MM.1S (cell line): ENCODE measurements at regions not wholly inside any gene's neighbourhood (a gene's known extent, or its start where the extent isn't known, plus 50 kb on each side); places are given as distances from the start of the nearest gene placed in this dataset.

Experiments used
- DNase-seq: peaks from one replicate; pipeline ENCODE4 v3.0.0-alpha.2; 2015
- H2AFZ ChIP-seq: fragments of 300-600 bp; sonication (generic); 2 replicates; pipeline ENCODE4 v1.6.0; 2016; ENCODE audit warnings: antibody characterized with exemption, low read length
- H3F3A ChIP-seq: fragments of 300-600 bp; sonication (generic); 2 replicates; pipeline ENCODE4 v1.6.1; 2016; ENCODE audit warnings: mild to moderate bottlenecking, antibody characterized with exemption, low read length, moderate library complexity, mixed read lengths; ENCODE audit not compliant: insufficient read depth
- H3K27ac ChIP-seq: fragments of 300-600 bp; sonication (generic); 2 replicates; pipeline ENCODE4 v1.5.1; 2016; ENCODE audit warnings: mild to moderate bottlenecking, low read length
- H3K27me3 ChIP-seq: fragments of 300-600 bp; sonication (generic); replicated peaks from 2 replicates; pipeline ENCODE4 v1.6.0; 2016; ENCODE audit warnings: low read length; ENCODE audit not compliant: insufficient read depth
- H3K36me3 ChIP-seq: fragments of 300-600 bp; sonication (generic); replicated peaks from 2 replicates; pipeline ENCODE4 v1.6.1; 2016; ENCODE audit warnings: mild to moderate bottlenecking, low read length, mixed read lengths; ENCODE audit not compliant: insufficient read depth
- H3K4me1 ChIP-seq: fragments of 300-600 bp; sonication (generic); 2 replicates; pipeline ENCODE4 v1.6.1; 2016; ENCODE audit warnings: low read length, mixed read lengths
- H3K4me2 ChIP-seq: fragments of 300-600 bp; sonication (generic); 2 replicates; pipeline ENCODE4 v1.6.0; 2016; ENCODE audit warnings: low read depth, low read length
- H3K4me3 ChIP-seq: fragments of 300-600 bp; sonication (generic); 2 replicates; pipeline ENCODE4 v1.5.1; 2016; ENCODE audit warnings: low read length, mixed read lengths
- H3K79me2 ChIP-seq: fragments of 300-600 bp; sonication (generic); 2 replicates; pipeline ENCODE4 v1.6.1; 2016; ENCODE audit warnings: mixed run types, low read length, mixed read lengths
- H3K9ac ChIP-seq: fragments of 300-600 bp; sonication (generic); 2 replicates; pipeline ENCODE4 v1.6.1; 2016; ENCODE audit warnings: low read length, mixed read lengths
- H3K9me2 ChIP-seq: fragments of 300-600 bp; sonication (generic); replicated peaks from 2 replicates; pipeline ENCODE4 v1.6.1; 2016; ENCODE audit warnings: mild to moderate bottlenecking, low read length, mixed read lengths; ENCODE audit not compliant: insufficient read depth
- H3K9me3 ChIP-seq: fragments of 300-600 bp; sonication (generic); replicated peaks from 2 replicates; pipeline ENCODE4 v1.6.1; 2016; ENCODE audit warnings: mild to moderate bottlenecking, low read length, mixed read lengths; ENCODE audit not compliant: insufficient read depth
- H4K20me1 ChIP-seq: fragments of 300-600 bp; sonication (generic); 2 replicates; pipeline ENCODE4 v1.6.1; 2016; ENCODE audit warnings: mild to moderate bottlenecking, low read length, moderate library complexity, mixed read lengths; ENCODE audit not compliant: insufficient read depth
- EZH2 ChIP-seq: fragments of 300-600 bp; sonication (generic); optimal IDR thresholded peaks from 2 replicates; pipeline ENCODE3; 2017; ENCODE audit warnings: low read depth, mild to moderate bottlenecking, antibody characterized with exemption, low read length, mixed read lengths
- EZH2phosphoT487 ChIP-seq: fragments of 300-600 bp; sonication (generic); IDR thresholded peaks from 2 replicates; pipeline ENCODE4 v1.6.1; 2018; ENCODE audit warnings: antibody characterized with exemption, low read length
- TF ChIP-seq, protein P1 (sequence below): fragments of 300-600 bp; sonication (generic); IDR thresholded peaks from 2 replicates; pipeline ENCODE4 v1.5.1; 2016; ENCODE audit warnings: antibody characterized with exemption, low read length, mixed read lengths

DNA sequence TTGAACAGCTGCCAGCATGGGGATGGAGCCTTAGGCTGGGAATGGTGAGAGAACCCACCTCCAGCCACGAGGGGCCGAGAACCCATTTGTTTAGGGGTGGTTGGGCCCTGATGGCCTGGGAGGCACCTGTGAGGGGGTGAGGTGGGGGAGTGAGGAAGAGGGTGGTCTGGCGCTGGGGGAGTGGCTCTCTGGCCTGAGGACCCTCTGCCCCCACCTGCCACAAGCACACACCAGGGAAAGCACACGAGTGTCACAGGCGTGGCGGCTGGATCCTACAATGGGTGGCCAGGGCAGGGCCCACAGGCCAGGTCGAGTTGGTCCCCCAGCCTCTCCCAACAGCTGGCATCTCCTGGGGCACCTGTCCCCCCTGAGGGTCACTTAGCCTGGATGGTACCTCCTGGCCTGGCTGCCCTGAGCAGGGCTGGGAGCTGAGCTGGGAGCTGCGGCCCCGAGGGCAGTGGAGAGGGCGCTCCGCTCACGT, 340.5 kb downstream of the TMEM121 start:
- Histone ChIP-seq H3K79me2 (peaks cover 12% of the 10 kb centered on the region), H4K20me1 (no peaks in the 10 kb centered on the region), H3K4me2 (no peak overlapping the region), H3K36me3 (no peaks in the 10 kb centered on the region), H3K27me3 (no peaks in the 10 kb centered on the region), H3K4me1 (no peaks in the 10 kb centered on the region), H3K4me3 (no peak overlapping the region), H3F3A (peaks cover 8% of the 10 kb centered on the region), H3K9me2 (no peaks in the 10 kb centered on the region), H3K27ac (no peak overlapping the region), H2AFZ (no peak overlapping the region), H3K9me3 (no peaks in the 10 kb centered on the region), H3K9ac (no peak overlapping the region)
- no peak for DNase-seq
- no peak for TF ChIP-seq EZH2
- TF ChIP-seq, protein P1, sequence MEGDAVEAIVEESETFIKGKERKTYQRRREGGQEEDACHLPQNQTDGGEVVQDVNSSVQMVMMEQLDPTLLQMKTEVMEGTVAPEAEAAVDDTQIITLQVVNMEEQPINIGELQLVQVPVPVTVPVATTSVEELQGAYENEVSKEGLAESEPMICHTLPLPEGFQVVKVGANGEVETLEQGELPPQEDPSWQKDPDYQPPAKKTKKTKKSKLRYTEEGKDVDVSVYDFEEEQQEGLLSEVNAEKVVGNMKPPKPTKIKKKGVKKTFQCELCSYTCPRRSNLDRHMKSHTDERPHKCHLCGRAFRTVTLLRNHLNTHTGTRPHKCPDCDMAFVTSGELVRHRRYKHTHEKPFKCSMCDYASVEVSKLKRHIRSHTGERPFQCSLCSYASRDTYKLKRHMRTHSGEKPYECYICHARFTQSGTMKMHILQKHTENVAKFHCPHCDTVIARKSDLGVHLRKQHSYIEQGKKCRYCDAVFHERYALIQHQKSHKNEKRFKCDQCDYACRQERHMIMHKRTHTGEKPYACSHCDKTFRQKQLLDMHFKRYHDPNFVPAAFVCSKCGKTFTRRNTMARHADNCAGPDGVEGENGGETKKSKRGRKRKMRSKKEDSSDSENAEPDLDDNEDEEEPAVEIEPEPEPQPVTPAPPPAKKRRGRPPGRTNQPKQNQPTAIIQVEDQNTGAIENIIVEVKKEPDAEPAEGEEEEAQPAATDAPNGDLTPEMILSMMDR, result no peak
- no peak for TF ChIP-seq EZH2phosphoT487

DNA sequence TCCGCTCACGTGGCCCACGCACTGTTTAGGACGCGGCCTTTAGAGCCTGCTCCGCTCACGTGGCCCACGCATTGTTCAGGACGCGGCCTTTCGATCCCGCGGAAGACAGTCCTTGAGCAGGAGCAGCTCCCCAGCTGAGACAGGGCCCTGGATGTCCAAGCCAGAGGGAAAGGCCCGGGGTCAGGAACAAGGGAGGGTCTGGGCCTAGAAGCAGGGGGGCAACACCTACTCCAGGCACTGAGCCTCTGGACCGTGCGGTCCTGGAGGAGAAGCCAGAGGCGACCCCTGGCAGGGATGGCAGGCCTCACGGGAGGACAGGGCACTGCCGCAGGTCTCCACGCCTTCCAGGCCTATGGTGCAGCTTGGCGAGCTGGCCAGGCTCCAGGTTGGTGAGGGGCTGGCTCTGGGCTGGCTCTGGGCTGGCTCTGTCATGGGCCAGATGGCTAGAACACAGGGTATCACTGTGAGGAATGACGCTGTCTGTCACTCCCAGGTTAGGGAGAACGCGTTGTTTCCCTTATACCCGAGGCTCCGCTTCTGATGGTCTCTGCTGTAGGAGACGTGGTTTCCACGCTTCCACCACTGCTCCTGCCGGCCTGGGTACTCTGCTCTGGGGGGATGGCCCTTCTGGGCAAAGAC, 341.7 kb downstream of the TMEM121 start:
- Histone ChIP-seq H3K27me3 (no peaks in the 10 kb centered on the region), H3K9ac (no peak overlapping the region), H3F3A (no peaks in the 10 kb centered on the region), H3K9me2 (no peaks in the 10 kb centered on the region), H4K20me1 (no peaks in the 10 kb centered on the region), H3K9me3 (no peaks in the 10 kb centered on the region), H3K36me3 (no peaks in the 10 kb centered on the region), H3K4me2 (no peak overlapping the region), H3K79me2 (peaks cover under 1% of the 10 kb centered on the region), H2AFZ (no peak overlapping the region), H3K4me1 (no peaks in the 10 kb centered on the region), H3K4me3 (no peak overlapping the region), H3K27ac (no peak overlapping the region)
- DNase-seq, result no peak
- no peak for TF ChIP-seq EZH2phosphoT487
- TF ChIP-seq, protein P1, result no peak
- no peak for TF ChIP-seq EZH2

DNA sequence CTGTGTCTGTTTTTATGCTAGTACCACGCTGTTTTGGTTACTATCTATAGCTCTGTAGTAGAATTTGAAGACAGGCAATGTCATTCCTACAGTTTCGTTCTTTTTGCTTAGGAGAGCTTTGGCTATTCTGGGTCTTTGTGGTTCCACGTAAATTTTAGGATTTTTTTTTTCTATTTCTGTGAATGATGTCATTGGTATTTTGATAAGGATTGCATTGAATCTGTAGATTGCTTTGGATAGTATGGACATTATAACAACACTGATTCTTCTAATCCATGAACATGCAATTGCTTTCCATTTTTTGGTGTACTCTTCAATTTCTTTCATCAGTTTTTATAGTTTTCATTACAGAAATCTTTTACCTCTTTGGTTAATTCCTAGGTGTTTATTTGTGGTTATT, 345.2 kb downstream of the TMEM121 start:
- Histone ChIP-seq H4K20me1 (no peaks in the 10 kb centered on the region), H3K27me3 (no peaks in the 10 kb centered on the region), H3K27ac (no peak overlapping the region), H2AFZ (no peak overlapping the region), H3K4me1 (no peaks in the 10 kb centered on the region), H3K9me3 (no peaks in the 10 kb centered on the region), H3K9me2 (no peaks in the 10 kb centered on the region), H3K4me3 (no peak overlapping the region), H3K4me2 (no peak overlapping the region), H3K9ac (no peak overlapping the region), H3K79me2 (no peaks in the 10 kb centered on the region), H3K36me3 (no peaks in the 10 kb centered on the region), H3F3A (no peaks in the 10 kb centered on the region)
- no peak for DNase-seq
- TF ChIP-seq EZH2 (no peak), EZH2phosphoT487 (no peak)
- TF ChIP-seq, protein P1, result no peak
